GM20000 (cell line): ENCODE measurements at regions not wholly inside any gene's neighbourhood (a gene's known extent, or its start where the extent isn't known, plus 50 kb on each side); places are given as distances from the start of the nearest gene placed in this dataset.
"Not testable (repeated sequence)": the region's sequence is repeated elsewhere in the genome, so short reads cannot be mapped to it uniquely, and the experiment has no call there.

ENCODE experiments used
- DNase-seq: peaks from one replicate; pipeline ENCODE4 v3.0.0; 2012; ENCODE audit warnings: low spot score
- TF ChIP-seq, protein P1 (sequence below): IDR thresholded peaks from 2 replicates; pipeline ENCODE4 v1.5.1; 2012; ENCODE audit warnings: mild to moderate bottlenecking, control low read depth; ENCODE audit errors: extremely low read depth, missing control alignments

- no peak for DNase-seq
- TF ChIP-seq, protein P1, sequence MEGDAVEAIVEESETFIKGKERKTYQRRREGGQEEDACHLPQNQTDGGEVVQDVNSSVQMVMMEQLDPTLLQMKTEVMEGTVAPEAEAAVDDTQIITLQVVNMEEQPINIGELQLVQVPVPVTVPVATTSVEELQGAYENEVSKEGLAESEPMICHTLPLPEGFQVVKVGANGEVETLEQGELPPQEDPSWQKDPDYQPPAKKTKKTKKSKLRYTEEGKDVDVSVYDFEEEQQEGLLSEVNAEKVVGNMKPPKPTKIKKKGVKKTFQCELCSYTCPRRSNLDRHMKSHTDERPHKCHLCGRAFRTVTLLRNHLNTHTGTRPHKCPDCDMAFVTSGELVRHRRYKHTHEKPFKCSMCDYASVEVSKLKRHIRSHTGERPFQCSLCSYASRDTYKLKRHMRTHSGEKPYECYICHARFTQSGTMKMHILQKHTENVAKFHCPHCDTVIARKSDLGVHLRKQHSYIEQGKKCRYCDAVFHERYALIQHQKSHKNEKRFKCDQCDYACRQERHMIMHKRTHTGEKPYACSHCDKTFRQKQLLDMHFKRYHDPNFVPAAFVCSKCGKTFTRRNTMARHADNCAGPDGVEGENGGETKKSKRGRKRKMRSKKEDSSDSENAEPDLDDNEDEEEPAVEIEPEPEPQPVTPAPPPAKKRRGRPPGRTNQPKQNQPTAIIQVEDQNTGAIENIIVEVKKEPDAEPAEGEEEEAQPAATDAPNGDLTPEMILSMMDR, result no peak
These were observed 705.7 kb upstream of the SALL3 start for GRCh38 chr18:78273876-78274275.

GRCh38 chr18:78283425-78283824 lies 696.2 kb upstream of the SALL3 start:
- DNase-seq, result not testable (repeated sequence)

- TF ChIP-seq, protein P1, result no peak
- DNase-seq, result no peak
These were observed 686.8 kb upstream of the SALL3 start for GRCh38 chr18:78292618-78293380.

DNA sequence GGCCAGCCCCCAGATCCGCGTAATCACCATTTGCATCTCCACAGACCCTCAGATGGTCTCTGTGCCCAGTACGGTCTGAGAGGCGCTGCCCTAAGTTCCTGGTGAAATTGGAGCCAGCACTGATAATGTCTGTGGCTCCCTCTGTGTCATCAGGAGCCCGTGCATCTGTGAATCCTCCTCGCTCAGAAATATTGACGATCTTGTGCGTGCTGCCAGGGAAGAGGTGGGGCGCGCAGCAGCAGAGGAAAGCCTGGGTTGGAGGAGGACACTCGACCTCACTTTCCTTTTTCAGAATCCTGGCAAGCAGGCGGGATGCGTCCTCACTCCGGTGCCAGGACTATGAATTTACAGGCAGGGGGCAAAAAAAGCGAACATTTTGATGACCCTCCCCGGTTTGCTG lies 686.1 kb upstream of the SALL3 start:
- TF ChIP-seq, protein P1, result no peak
- no peak for DNase-seq

DNA sequence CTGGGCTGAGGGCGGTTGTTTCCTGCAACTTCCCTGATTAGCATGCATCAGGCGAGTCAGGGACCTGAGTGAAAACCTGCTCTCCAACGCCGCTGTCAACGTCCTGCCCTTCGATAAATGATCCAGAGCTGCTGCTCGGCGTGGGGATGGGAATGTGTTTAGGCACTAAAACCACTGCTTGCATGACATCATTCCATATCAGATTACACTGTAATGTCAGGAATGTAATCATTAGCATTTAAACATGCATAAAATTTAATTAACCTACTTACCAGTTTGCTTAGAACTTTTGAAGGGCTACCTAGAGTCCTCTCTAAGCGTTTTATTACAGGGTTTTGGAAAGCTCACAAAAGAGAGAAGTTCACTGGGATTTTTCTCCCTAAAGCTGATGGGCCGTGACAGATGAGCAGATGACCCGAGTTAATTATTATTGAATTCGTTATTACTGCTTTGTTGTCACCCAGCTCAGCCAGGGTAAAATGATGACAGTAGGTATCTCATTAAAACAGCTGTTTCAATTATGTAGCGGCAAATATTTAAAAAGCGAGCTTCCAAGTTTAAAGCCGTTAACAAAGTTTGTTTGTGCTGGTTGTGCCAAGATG lies 685.6 kb upstream of the SALL3 start:
- DNase-seq, result no peak
- TF ChIP-seq, protein P1, result no peak

DNA sequence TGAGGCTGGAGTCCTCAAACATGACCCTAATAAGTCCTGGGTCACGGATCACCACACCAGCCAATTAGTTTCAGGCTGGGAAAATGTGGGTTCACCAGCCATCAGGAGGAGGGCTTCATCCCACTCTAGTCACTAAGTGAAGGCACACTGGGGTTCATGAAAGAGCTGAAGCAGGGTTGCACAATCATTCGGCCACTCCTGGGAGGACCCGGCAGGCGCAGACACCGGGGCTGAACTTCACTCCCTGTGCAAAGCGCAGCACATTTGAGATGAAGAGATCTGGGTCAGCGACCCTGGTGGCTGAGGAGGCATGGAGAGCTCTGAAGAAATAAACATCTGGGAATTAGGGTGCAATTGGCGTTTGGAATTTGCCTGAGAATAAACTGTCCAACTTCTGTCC lies 684.4 kb upstream of the SALL3 start:
- DNase-seq, result no peak
- TF ChIP-seq, protein P1, result no peak

DNA sequence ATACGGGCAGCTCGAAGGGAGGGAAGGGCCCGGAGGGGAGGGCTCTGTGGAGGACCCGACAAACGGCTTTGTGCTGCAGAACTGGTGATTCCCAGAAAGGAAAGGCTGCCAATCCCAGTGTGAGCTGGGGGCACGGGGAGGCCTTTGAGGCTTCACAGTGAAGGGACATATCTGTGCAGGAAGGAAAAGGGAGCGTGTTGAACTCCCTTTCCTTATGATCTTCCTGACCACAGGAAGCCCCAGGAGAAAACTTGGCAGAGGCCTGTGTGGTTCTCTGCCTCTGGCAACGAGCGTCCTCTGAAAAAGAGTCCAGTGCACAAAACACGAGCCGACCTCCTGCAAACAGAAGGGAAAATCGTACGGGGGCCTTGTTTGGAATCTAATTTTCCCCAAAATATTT lies 683.5 kb upstream of the SALL3 start:
- TF ChIP-seq, protein P1, result no peak
- no peak for DNase-seq

- DNase-seq, result no peak
- TF ChIP-seq, protein P1, result no peak
These were observed 682.6 kb upstream of the SALL3 start for GRCh38 chr18:78297048-78297447.
